HepG2 (cell line): ENCODE measurements at regions not wholly inside any gene's neighbourhood (a gene's known extent, or its start where the extent isn't known, plus 50 kb on each side); places are given as distances from the start of the nearest gene placed in this dataset.
"Not testable (repeated sequence)": the region's sequence is repeated elsewhere in the genome, so short reads cannot be mapped to it uniquely, and the experiment has no call there.

Source experiments
- ARNT2 ChIP-seq: sonication (generic); formaldehyde crosslinking; IDR thresholded peaks from 2 replicates; pipeline ENCODE4 v1.8.0; 2022; ENCODE audit warnings: mild to moderate bottlenecking, low read depth, missing genetic modification reagents, moderate library complexity
- ETV5 ChIP-seq: IDR thresholded peaks from 2 replicates; pipeline ENCODE4 v1.6.1; 2018; ENCODE audit warnings: missing biosample characterization, missing genetic modification reagents, inconsistent platforms, borderline replicate concordance
- FOXP1 ChIP-seq, 2 experiments: fragments of 450-650 bp in 1 of 2; IDR thresholded peaks; 2 replicates each; pipeline ENCODE4 v1.6.1; 2017 to 2018; ENCODE audit warnings: antibody characterized with exemption in 1 of 2
- HMG20A ChIP-seq: IDR thresholded peaks from 2 replicates; pipeline ENCODE4 v1.6.1; 2016; ENCODE audit warnings: borderline replicate concordance
- MXD4 ChIP-seq: IDR thresholded peaks from 2 replicates; pipeline ENCODE4 v1.6.1; 2016; ENCODE audit warnings: mild to moderate bottlenecking, missing biosample characterization, missing genetic modification reagents
- NRL ChIP-seq: sonication (generic); formaldehyde crosslinking; IDR thresholded peaks from 2 replicates; pipeline ENCODE4 v1.5.0; 2020; ENCODE audit warnings: missing genetic modification reagents, mild to moderate bottlenecking, moderate library complexity, borderline replicate concordance
- RARA ChIP-seq: IDR thresholded peaks from 2 replicates; pipeline ENCODE4 v1.6.1; 2016; ENCODE audit warnings: missing genetic modification reagents, missing compliant biosample characterization
- ZFP41 ChIP-seq: sonication (generic); formaldehyde crosslinking; IDR thresholded peaks from 2 replicates; pipeline ENCODE4 v1.4.0; 2020; ENCODE audit warnings: mild to moderate bottlenecking, missing genetic modification reagents, borderline replicate concordance
- ZFX ChIP-seq: sonication (generic); formaldehyde crosslinking; IDR thresholded peaks from 2 replicates; pipeline ENCODE4 v1.4.0; 2020; ENCODE audit warnings: mild to moderate bottlenecking, low read depth, missing genetic modification reagents, moderate library complexity
- ZNF746 ChIP-seq: sonication (generic); formaldehyde crosslinking; IDR thresholded peaks from 2 replicates; pipeline ENCODE4 v1.8.0; 2022; ENCODE audit warnings: mild to moderate bottlenecking, missing genetic modification reagents
- TF ChIP-seq, protein P1 (sequence below): sonication (generic); formaldehyde crosslinking; IDR thresholded peaks from 2 replicates; pipeline ENCODE4; 2020; ENCODE audit warnings: missing genetic modification reagents, mild to moderate bottlenecking, borderline replicate concordance
- TF ChIP-seq, protein P2 (sequence below): sonication (generic); formaldehyde crosslinking; IDR thresholded peaks from 2 replicates; pipeline ENCODE4 v1.4.0; 2020; ENCODE audit warnings: mild to moderate bottlenecking, missing genetic modification reagents, borderline replicate concordance
- TF ChIP-seq, protein P3 (sequence below): sonication (generic); formaldehyde crosslinking; IDR thresholded peaks from 2 replicates; pipeline ENCODE4 v1.8.0; 2022; ENCODE audit warnings: missing genetic modification reagents, mild to moderate bottlenecking, moderate library complexity, borderline replicate concordance
- TF ChIP-seq, protein P4 (sequence below): sonication (generic); formaldehyde crosslinking; IDR thresholded peaks from 2 replicates; pipeline ENCODE4 v1.8.0; 2022; ENCODE audit warnings: missing genetic modification reagents, mild to moderate bottlenecking, borderline replicate concordance

DNA sequence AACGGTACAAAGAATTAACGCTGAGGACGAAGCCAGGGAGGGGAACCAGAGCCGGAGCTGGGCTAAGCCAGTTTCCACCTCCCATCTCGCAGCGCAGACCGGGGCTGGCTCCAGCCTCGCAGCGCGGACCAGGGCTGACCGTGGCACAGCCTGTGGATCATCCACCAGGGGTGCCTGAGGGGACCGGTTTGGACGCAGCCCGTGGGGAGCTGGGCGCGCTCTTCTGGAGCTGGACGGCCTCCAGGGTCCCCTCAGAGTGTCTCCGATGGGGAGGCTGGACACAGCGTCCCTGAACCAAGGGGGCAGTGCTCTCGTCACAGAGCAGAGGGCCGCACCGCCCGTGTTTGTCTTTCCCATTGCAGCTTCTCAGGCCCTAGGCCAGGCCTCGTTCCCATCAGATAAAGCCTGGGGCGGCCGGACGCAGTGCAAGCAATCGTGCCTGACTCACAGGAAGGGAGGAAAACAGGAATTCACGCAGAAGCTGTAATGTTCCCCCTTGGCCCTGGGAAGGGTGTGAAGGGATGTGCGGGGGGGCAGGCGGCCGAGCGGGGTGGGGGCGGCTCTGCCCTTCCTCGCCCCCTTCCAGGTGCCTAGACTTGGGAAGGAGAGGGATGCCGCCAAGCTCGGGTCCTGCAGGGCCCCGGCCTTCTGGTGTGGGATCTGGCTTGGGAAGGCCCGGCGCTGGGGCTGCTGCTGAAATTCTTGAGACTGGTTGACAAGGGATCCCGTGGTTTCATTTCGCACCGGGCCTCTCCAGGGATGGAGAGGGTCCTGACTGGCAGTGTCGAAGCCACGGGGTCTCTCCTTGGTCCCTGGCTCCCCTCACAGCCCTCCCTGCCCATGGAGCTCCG lies 148.1 kb upstream of the ZNF469 start (continued):
- TF ChIP-seq ARNT2 (CRISPR knock-in tag) = 0 out of 2 replicates have a peak, but pooled peaks have one; percentile 51
- TF ChIP-seq, protein P1, sequence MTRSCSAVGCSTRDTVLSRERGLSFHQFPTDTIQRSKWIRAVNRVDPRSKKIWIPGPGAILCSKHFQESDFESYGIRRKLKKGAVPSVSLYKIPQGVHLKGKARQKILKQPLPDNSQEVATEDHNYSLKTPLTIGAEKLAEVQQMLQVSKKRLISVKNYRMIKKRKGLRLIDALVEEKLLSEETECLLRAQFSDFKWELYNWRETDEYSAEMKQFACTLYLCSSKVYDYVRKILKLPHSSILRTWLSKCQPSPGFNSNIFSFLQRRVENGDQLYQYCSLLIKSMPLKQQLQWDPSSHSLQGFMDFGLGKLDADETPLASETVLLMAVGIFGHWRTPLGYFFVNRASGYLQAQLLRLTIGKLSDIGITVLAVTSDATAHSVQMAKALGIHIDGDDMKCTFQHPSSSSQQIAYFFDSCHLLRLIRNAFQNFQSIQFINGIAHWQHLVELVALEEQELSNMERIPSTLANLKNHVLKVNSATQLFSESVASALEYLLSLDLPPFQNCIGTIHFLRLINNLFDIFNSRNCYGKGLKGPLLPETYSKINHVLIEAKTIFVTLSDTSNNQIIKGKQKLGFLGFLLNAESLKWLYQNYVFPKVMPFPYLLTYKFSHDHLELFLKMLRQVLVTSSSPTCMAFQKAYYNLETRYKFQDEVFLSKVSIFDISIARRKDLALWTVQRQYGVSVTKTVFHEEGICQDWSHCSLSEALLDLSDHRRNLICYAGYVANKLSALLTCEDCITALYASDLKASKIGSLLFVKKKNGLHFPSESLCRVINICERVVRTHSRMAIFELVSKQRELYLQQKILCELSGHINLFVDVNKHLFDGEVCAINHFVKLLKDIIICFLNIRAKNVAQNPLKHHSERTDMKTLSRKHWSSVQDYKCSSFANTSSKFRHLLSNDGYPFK (CRISPR knock-in tag) = peak; percentile 33; the same call in 1 of the 2 replicates
- peak; percentile 68 for TF ChIP-seq ZFX (CRISPR knock-in tag)
- TF ChIP-seq, protein P2, sequence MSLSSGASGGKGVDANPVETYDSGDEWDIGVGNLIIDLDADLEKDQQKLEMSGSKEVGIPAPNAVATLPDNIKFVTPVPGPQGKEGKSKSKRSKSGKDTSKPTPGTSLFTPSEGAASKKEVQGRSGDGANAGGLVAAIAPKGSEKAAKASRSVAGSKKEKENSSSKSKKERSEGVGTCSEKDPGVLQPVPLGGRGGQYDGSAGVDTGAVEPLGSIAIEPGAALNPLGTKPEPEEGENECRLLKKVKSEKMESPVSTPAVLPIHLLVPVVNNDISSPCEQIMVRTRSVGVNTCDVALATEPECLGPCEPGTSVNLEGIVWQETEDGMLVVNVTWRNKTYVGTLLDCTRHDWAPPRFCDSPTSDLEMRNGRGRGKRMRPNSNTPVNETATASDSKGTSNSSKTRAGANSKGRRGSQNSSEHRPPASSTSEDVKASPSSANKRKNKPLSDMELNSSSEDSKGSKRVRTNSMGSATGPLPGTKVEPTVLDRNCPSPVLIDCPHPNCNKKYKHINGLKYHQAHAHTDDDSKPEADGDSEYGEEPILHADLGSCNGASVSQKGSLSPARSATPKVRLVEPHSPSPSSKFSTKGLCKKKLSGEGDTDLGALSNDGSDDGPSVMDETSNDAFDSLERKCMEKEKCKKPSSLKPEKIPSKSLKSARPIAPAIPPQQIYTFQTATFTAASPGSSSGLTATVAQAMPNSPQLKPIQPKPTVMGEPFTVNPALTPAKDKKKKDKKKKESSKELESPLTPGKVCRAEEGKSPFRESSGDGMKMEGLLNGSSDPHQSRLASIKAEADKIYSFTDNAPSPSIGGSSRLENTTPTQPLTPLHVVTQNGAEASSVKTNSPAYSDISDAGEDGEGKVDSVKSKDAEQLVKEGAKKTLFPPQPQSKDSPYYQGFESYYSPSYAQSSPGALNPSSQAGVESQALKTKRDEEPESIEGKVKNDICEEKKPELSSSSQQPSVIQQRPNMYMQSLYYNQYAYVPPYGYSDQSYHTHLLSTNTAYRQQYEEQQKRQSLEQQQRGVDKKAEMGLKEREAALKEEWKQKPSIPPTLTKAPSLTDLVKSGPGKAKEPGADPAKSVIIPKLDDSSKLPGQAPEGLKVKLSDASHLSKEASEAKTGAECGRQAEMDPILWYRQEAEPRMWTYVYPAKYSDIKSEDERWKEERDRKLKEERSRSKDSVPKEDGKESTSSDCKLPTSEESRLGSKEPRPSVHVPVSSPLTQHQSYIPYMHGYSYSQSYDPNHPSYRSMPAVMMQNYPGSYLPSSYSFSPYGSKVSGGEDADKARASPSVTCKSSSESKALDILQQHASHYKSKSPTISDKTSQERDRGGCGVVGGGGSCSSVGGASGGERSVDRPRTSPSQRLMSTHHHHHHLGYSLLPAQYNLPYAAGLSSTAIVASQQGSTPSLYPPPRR (CRISPR knock-in tag) = peak; percentile 81
- TF ChIP-seq ZFP41 = 0 out of 2 replicates have a peak, but pooled peaks have one; percentile 15
- TF ChIP-seq, protein P3, sequence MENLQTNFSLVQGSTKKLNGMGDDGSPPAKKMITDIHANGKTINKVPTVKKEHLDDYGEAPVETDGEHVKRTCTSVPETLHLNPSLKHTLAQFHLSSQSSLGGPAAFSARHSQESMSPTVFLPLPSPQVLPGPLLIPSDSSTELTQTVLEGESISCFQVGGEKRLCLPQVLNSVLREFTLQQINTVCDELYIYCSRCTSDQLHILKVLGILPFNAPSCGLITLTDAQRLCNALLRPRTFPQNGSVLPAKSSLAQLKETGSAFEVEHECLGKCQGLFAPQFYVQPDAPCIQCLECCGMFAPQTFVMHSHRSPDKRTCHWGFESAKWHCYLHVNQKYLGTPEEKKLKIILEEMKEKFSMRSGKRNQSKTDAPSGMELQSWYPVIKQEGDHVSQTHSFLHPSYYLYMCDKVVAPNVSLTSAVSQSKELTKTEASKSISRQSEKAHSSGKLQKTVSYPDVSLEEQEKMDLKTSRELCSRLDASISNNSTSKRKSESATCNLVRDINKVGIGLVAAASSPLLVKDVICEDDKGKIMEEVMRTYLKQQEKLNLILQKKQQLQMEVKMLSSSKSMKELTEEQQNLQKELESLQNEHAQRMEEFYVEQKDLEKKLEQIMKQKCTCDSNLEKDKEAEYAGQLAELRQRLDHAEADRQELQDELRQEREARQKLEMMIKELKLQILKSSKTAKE = peak; percentile 55; the same call in 1 of the 2 replicates
- TF ChIP-seq FOXP1 (IDR thresholded peaks at IDR 0.05) = not testable (repeated sequence)
- TF ChIP-seq FOXP1 (CRISPR knock-in tag; IDR thresholded peaks at IDR 0.05) = peak; percentile 60
- TF ChIP-seq, protein P4, sequence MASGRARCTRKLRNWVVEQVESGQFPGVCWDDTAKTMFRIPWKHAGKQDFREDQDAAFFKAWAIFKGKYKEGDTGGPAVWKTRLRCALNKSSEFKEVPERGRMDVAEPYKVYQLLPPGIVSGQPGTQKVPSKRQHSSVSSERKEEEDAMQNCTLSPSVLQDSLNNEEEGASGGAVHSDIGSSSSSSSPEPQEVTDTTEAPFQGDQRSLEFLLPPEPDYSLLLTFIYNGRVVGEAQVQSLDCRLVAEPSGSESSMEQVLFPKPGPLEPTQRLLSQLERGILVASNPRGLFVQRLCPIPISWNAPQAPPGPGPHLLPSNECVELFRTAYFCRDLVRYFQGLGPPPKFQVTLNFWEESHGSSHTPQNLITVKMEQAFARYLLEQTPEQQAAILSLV = 0 out of 2 replicates have a peak, but pooled peaks have one; percentile 73
- peak; percentile 65 for TF ChIP-seq RARA (CRISPR knock-in tag)
- 0 out of 2 replicates have a peak, but pooled peaks have one; percentile 9 for TF ChIP-seq MXD4 (CRISPR knock-in tag)
- TF ChIP-seq ETV5 (CRISPR knock-in tag) = peak; percentile 75
- TF ChIP-seq ZNF746 (CRISPR knock-in tag) = 0 out of 2 replicates have a peak, but pooled peaks have one; percentile 46
- 0 out of 2 replicates have a peak, but pooled peaks have one; percentile 25 for TF ChIP-seq NRL (CRISPR knock-in tag)
- TF ChIP-seq HMG20A = 0 out of 2 replicates have a peak, but pooled peaks have one; percentile 22
